A673 (cell line): ENCODE measurements at regions not wholly inside any gene's neighbourhood (a gene's known extent, or its start where the extent isn't known, plus 50 kb on each side); places are given as distances from the start of the nearest gene placed in this dataset.

Source experiments
- BruUV-seq: library from RNA; stranded (reverse); fragments of 400-500 nt; replicated peaks from 2 replicates; lab custom pipeline; 2021; lab: Mats Ljungman, UMichigan
- CTCF ChIA-PET: fragments of 300-600 bp; sonication (Branson Sonifier 250); formaldehyde crosslinking; loops from one replicate; lab custom pipeline; 2022; ENCODE audit warnings: antibody characterized with exemption; lab: Charles Lee
- POLR2A ChIA-PET: fragments of 300-600 bp; sonication (Branson Sonifier 250); formaldehyde crosslinking; loops from one replicate; lab custom pipeline; 2022; ENCODE audit warnings: antibody characterized with exemption; ENCODE audit not compliant: low non-redundant PET; lab: Charles Lee
- DNase-seq: peaks from one replicate; pipeline ENCODE4 v3.0.0-alpha.2; 2015; ENCODE audit warnings: low spot score
- H3K27ac ChIP-seq: fragments of 200-600 bp; sonication (generic); 2 replicates; pipeline ENCODE4 v1.5.1; 2016; ENCODE audit warnings: mixed run types, low read depth, mild to moderate bottlenecking, mixed read lengths, antibody characterized with exemption, low read length; ENCODE audit not compliant: poor library complexity, severe bottlenecking
- H3K27me3 ChIP-seq: fragments of 200-600 bp; sonication (generic); replicated peaks from 2 replicates; pipeline ENCODE4 v1.6.1; 2017; ENCODE audit warnings: mixed run types, low read depth, mild to moderate bottlenecking, mixed read lengths, antibody characterized with exemption, low read length; ENCODE audit not compliant: insufficient read depth, poor library complexity
- H3K36me3 ChIP-seq: fragments of 200-600 bp; sonication (generic); 2 replicates; pipeline ENCODE4 v1.6.1; 2016; ENCODE audit warnings: mixed run types, mild to moderate bottlenecking, mixed read lengths, antibody characterized with exemption, low read length; ENCODE audit not compliant: insufficient read depth, poor library complexity, severe bottlenecking
- H3K4me1 ChIP-seq: fragments of 200-600 bp; sonication (generic); 2 replicates; pipeline ENCODE4 v1.6.1; 2017; ENCODE audit warnings: mixed run types, mild to moderate bottlenecking, mixed read lengths, antibody characterized with exemption, low read length; ENCODE audit not compliant: insufficient read depth, poor library complexity, severe bottlenecking
- H3K4me3 ChIP-seq: fragments of 200-600 bp; sonication (generic); 2 replicates; pipeline ENCODE4 v1.5.1; 2016; ENCODE audit warnings: low read depth, mixed run types, mild to moderate bottlenecking, mixed read lengths, low read length; ENCODE audit not compliant: poor library complexity, severe bottlenecking
- H3K9me3 ChIP-seq: fragments of 200-600 bp; sonication (generic); 2 replicates; pipeline ENCODE4 v1.6.1; 2016; ENCODE audit warnings: mixed run types, low read depth, mild to moderate bottlenecking, mixed read lengths, antibody characterized with exemption, low read length; ENCODE audit not compliant: poor library complexity, severe bottlenecking
- CTCF ChIP-seq: fragments of 300-800, 200-600 bp; sonication (generic); conservative IDR thresholded peaks from 2 replicates; pipeline ENCODE4 v1.5.1; 2017; ENCODE audit warnings: low read depth, mild to moderate bottlenecking, antibody characterized with exemption, low read length, moderate library complexity, mixed read lengths
- EZH2 ChIP-seq: fragments of 200-600 bp; sonication (generic); IDR thresholded peaks from 2 replicates; pipeline ENCODE4 v1.6.1; 2017; ENCODE audit warnings: borderline replicate concordance, low read depth, mild to moderate bottlenecking, mixed read lengths, antibody characterized with exemption, low read length; ENCODE audit not compliant: poor library complexity, severe bottlenecking
- intact Hi-C: fragments of 100-400 bp; cut with micrococcal nuclease; formaldehyde crosslinking; loops from one replicate; pipeline ENCODE4 v1.10.0; 2022; ENCODE audit not compliant: unreplicated experiment

GRCh38 chr6:19210849-19211590 is 626.1 kb upstream of the ID4 start:
- no peak for TF ChIP-seq EZH2
- peak; percentile 71 for TF ChIP-seq CTCF
- Histone ChIP-seq H3K4me1 (no peaks in the 10 kb centered on the region), H3K27ac (no peak overlapping the region), H3K27me3 (no peaks in the 10 kb centered on the region), H3K9me3 (peaks cover 4% of the 10 kb centered on the region), H3K4me3 (no peak overlapping the region), H3K36me3 (no peaks in the 10 kb centered on the region)
- intact Hi-C loops, result loop anchor here (10.0 kb wide), 2 partner anchors 616 to 686 kb away; no protein-coding TSS in a partner anchor
- ChIA-PET CTCF (interaction anchor here (1.0 kb wide), 1 partner anchor 220 kb away, joined by 3 read pairs; no protein-coding TSS in a partner anchor), POLR2A (no interaction called here)
- peak; percentile 58 for DNase-seq
- no TSS peak for BruUV-seq

- Histone ChIP-seq H3K36me3 (no peaks in the 10 kb centered on the region), H3K27ac (no peak overlapping the region), H3K27me3 (no peaks in the 10 kb centered on the region), H3K9me3 (peaks cover 4% of the 10 kb centered on the region), H3K4me1 (no peaks in the 10 kb centered on the region), H3K4me3 (no peak overlapping the region)
- DNase-seq, result no peak
- TF ChIP-seq CTCF, result no peak
- TF ChIP-seq EZH2, result no peak
- ChIA-PET POLR2A (no interaction called here), CTCF (no interaction called here)
- intact Hi-C loops, result loop anchor here (10.0 kb wide), 2 partner anchors 619 to 689 kb away; no protein-coding TSS in a partner anchor
- BruUV-seq, result no TSS peak
Observed at GRCh38 chr6:19214231-19214630, 622.9 kb upstream of the ID4 start.

GRCh38 chr6:19219931-19220330 is 617.2 kb upstream of the ID4 start:
- BruUV-seq, result no TSS peak
- no peak overlapping the region for H3K4me3 ChIP-seq
- H3K36me3 ChIP-seq, result no peaks in the 10 kb centered on the region
- no peak for DNase-seq
- CTCF ChIA-PET, result no interaction called here
- H3K27ac ChIP-seq, result no peak overlapping the region
- POLR2A ChIA-PET, result no interaction called here
- H3K9me3 ChIP-seq, result no peaks in the 10 kb centered on the region
- H3K27me3 ChIP-seq, result no peaks in the 10 kb centered on the region
- intact Hi-C loops, result loop anchor here (10.0 kb wide), 2 partner anchors 625 to 695 kb away; no protein-coding TSS in a partner anchor
- TF ChIP-seq CTCF (no peak), EZH2 (no peak)
- H3K4me1 ChIP-seq, result no peaks in the 10 kb centered on the region
